ENCODE measurements at regions not wholly inside any gene's neighbourhood (a gene's known extent, or its start where the extent isn't known, plus 50 kb on each side); places are given as distances from the start of the nearest gene placed in this dataset.

- no peaks in the 10 kb centered on the region for H3K27me3 ChIP-seq (ENCODE audit: control insufficient read depth, insufficient read depth, low read length)
- H3K4me3 ChIP-seq (ENCODE audit: low read length in 3 of 3): no peak overlapping the region
- no peak overlapping the region for H3K27ac ChIP-seq (ENCODE audit: low read depth in 2 of 2, low read length in 2 of 2)
- FAIRE-seq (no peak), DNase-seq (no peak)
- H3K9me3 ChIP-seq (ENCODE audit: control insufficient read depth in 2 of 3, insufficient read depth in 1 of 3, low read length in 3 of 3): no peaks in the 10 kb centered on the region
- H3K36me3 ChIP-seq (ENCODE audit: control insufficient read depth in 2 of 3, insufficient read depth in 3 of 3, low read length in 3 of 3): no peaks in the 10 kb centered on the region
- intact Hi-C loops (cut with DNase I): no loop called here
- no peak overlapping the region for H3K9ac ChIP-seq (ENCODE audit: low read length in 3 of 3)
- no peaks in the 10 kb centered on the region for H3K4me1 ChIP-seq (ENCODE audit: control insufficient read depth in 2 of 3, insufficient read depth in 2 of 3, low read depth in 1 of 3, low read length in 3 of 3)
- no peak for TF ChIP-seq CTCF (IDR thresholded peaks at IDR 0.05; ENCODE audit: borderline replicate concordance, extremely low read depth, insufficient read depth)
These were observed 70.1 kb upstream of the MAN2A1 start for GRCh38 chr5:109619606-109620005.

GRCh38 chr5:109619021-109619460 is 70.7 kb upstream of the MAN2A1 start:
- Histone ChIP-seq H3K9ac (ENCODE audit: low read length in 3 of 3) (no peak overlapping the region), H3K9me3 (ENCODE audit: control insufficient read depth in 2 of 3, insufficient read depth in 1 of 3, low read length in 3 of 3) (no peaks in the 10 kb centered on the region), H3K27ac (ENCODE audit: low read depth in 2 of 2, low read length in 2 of 2) (no peak overlapping the region), H3K27me3 (ENCODE audit: control insufficient read depth, insufficient read depth, low read length) (no peaks in the 10 kb centered on the region), H3K4me1 (ENCODE audit: control insufficient read depth in 2 of 3, insufficient read depth in 2 of 3, low read depth in 1 of 3, low read length in 3 of 3) (no peaks in the 10 kb centered on the region), H3K36me3 (ENCODE audit: control insufficient read depth in 2 of 3, insufficient read depth in 3 of 3, low read length in 3 of 3) (no peaks in the 10 kb centered on the region), H3K4me3 (ENCODE audit: low read length in 3 of 3) (no peak overlapping the region)
- no peak for TF ChIP-seq CTCF (IDR thresholded peaks at IDR 0.05; ENCODE audit: borderline replicate concordance, extremely low read depth, insufficient read depth)
- DNase-seq: no peak
- intact Hi-C loops (cut with DNase I): no loop called here
- no peak for FAIRE-seq

- intact Hi-C loops (cut with DNase I): no loop called here
- Histone ChIP-seq H3K9me3 (ENCODE audit: control insufficient read depth in 2 of 3, insufficient read depth in 1 of 3, low read length in 3 of 3) (no peaks in the 10 kb centered on the region), H3K9ac (ENCODE audit: low read length in 3 of 3) (no peak overlapping the region), H3K27ac (ENCODE audit: low read depth in 2 of 2, low read length in 2 of 2) (no peak overlapping the region), H3K27me3 (ENCODE audit: control insufficient read depth, insufficient read depth, low read length) (no peaks in the 10 kb centered on the region), H3K36me3 (ENCODE audit: control insufficient read depth in 2 of 3, insufficient read depth in 3 of 3, low read length in 3 of 3) (no peaks in the 10 kb centered on the region), H3K4me3 (ENCODE audit: low read length in 3 of 3) (no peak overlapping the region), H3K4me1 (ENCODE audit: control insufficient read depth in 2 of 3, insufficient read depth in 2 of 3, low read depth in 1 of 3, low read length in 3 of 3) (no peaks in the 10 kb centered on the region)
- FAIRE-seq (no peak), DNase-seq (no peak)
- no peak for TF ChIP-seq CTCF (IDR thresholded peaks at IDR 0.05; ENCODE audit: borderline replicate concordance, extremely low read depth, insufficient read depth)
These were observed 74.7 kb upstream of the MAN2A1 start for GRCh38 chr5:109614981-109615380.

GRCh38 chr5:109614301-109614700 is 75.4 kb upstream of the MAN2A1 start:
- DNase-seq (no peak), FAIRE-seq (no peak)
- Histone ChIP-seq H3K36me3 (ENCODE audit: control insufficient read depth in 2 of 3, insufficient read depth in 3 of 3, low read length in 3 of 3) (no peaks in the 10 kb centered on the region), H3K4me1 (ENCODE audit: control insufficient read depth in 2 of 3, insufficient read depth in 2 of 3, low read depth in 1 of 3, low read length in 3 of 3) (no peaks in the 10 kb centered on the region), H3K27ac (ENCODE audit: low read depth in 2 of 2, low read length in 2 of 2) (no peak overlapping the region), H3K9ac (ENCODE audit: low read length in 3 of 3) (no peak overlapping the region), H3K9me3 (ENCODE audit: control insufficient read depth in 2 of 3, insufficient read depth in 1 of 3, low read length in 3 of 3) (no peaks in the 10 kb centered on the region), H3K27me3 (ENCODE audit: control insufficient read depth, insufficient read depth, low read length) (no peaks in the 10 kb centered on the region), H3K4me3 (ENCODE audit: low read length in 3 of 3) (no peak overlapping the region)
- intact Hi-C loops (cut with DNase I): no loop called here
- no peak for TF ChIP-seq CTCF (IDR thresholded peaks at IDR 0.05; ENCODE audit: borderline replicate concordance, extremely low read depth, insufficient read depth)
